IPS DF 6.9 (cell line): ENCODE measurements at regions not wholly inside any gene's neighbourhood (a gene's known extent, or its start where the extent isn't known, plus 50 kb on each side); places are given as distances from the start of the nearest gene placed in this dataset.

ENCODE experiments used
- DNase-seq: peaks from one replicate; pipeline ENCODE4 v3.0.0-alpha.2; 2013; ENCODE audit warnings: low read depth, low spot score
- H3K27ac ChIP-seq: one replicate; pipeline ENCODE4 v1.5.1; 2013; ENCODE audit warnings: low read length, control low read depth
- H3K27me3 ChIP-seq: 2 replicates; pipeline ENCODE4 v1.6.1; 2013; ENCODE audit warnings: mild to moderate bottlenecking, low read length; ENCODE audit not compliant: control insufficient read depth, insufficient read depth
- H3K36me3 ChIP-seq: 2 replicates; pipeline ENCODE4 v1.6.1; 2013; ENCODE audit warnings: low read length; ENCODE audit not compliant: control insufficient read depth, insufficient read depth
- H3K4me1 ChIP-seq: 2 replicates; pipeline ENCODE4 v1.6.1; 2013; ENCODE audit warnings: low read length; ENCODE audit not compliant: control insufficient read depth, insufficient read depth
- H3K4me3 ChIP-seq: 2 replicates; pipeline ENCODE4 v1.5.1; 2013; ENCODE audit warnings: mild to moderate bottlenecking, low read length
- H3K9me3 ChIP-seq: 2 replicates; pipeline ENCODE4 v1.6.1; 2013; ENCODE audit warnings: low read length, inconsistent platforms; ENCODE audit not compliant: control insufficient read depth, insufficient read depth
- WGBS: extraction: QIAGEN DNeasy Blood & Tissue Kit; methylation state at CpG from one replicate; pipeline ENCODE4 v1.1.7; 2013; ENCODE audit warnings: mixed read lengths, missing lambda C conversion rate; ENCODE audit not compliant: insufficient read length, insufficient coverage; 5-methylcytosine and 5-hydroxymethylcytosine counted together

- no peak for DNase-seq
These were observed 63.8 kb downstream of the RTP5 start for GRCh38 chr2:241933179-241933911.

GRCh38 chr2:241935314-241935713 is 65.8 kb downstream of the RTP5 start:
- no peak for DNase-seq
- Histone ChIP-seq H3K4me3 (no peak overlapping the region), H3K36me3 (no peaks in the 10 kb centered on the region; the same call in 1 of the 2 replicates), H3K9me3 (no peaks in the 10 kb centered on the region), H3K27ac (no peak overlapping the region), H3K27me3 (no peaks in the 10 kb centered on the region), H3K4me1 (no peaks in the 10 kb centered on the region)
- WGBS = no CpG with 5 or more reads among the region's 1 CpG

More at GRCh38 chr2:241933179-241933911, 63.8 kb downstream of the RTP5 start:
- H3K4me1 ChIP-seq = no peaks in the 10 kb centered on the region
- no peaks in the 10 kb centered on the region for H3K27me3 ChIP-seq
- no CpG with 5 or more reads among the region's 11 CpGs for WGBS
- no peaks in the 10 kb centered on the region for H3K9me3 ChIP-seq
- H3K36me3 ChIP-seq = no peaks in the 10 kb centered on the region; the same call in 1 of the 2 replicates
- no peak overlapping the region for H3K4me3 ChIP-seq
- H3K27ac ChIP-seq = no peak overlapping the region

GRCh38 chr2:241935774-241936173 is 66.2 kb downstream of the RTP5 start:
- Histone ChIP-seq H3K9me3 (no peaks in the 10 kb centered on the region), H3K27me3 (no peaks in the 10 kb centered on the region), H3K36me3 (no peaks in the 10 kb centered on the region; the same call in 1 of the 2 replicates), H3K4me3 (no peak overlapping the region), H3K27ac (no peak overlapping the region), H3K4me1 (no peaks in the 10 kb centered on the region)
- no peak for DNase-seq
- WGBS = no CpG with 5 or more reads among the region's 6 CpGs

GRCh38 chr2:241936457-241937133 is 67.1 kb downstream of the RTP5 start:
- no peak overlapping the region for H3K4me3 ChIP-seq
- no peaks in the 10 kb centered on the region for H3K9me3 ChIP-seq
- no CpG with 5 or more reads among the region's 55 CpGs for WGBS
- H3K4me1 ChIP-seq = no peaks in the 10 kb centered on the region
- no peak for DNase-seq
- no peak overlapping the region for H3K27ac ChIP-seq
- no peaks in the 10 kb centered on the region for H3K27me3 ChIP-seq
- H3K36me3 ChIP-seq = no peaks in the 10 kb centered on the region; the same call in 1 of the 2 replicates

- H3K9me3 ChIP-seq = no peaks in the 10 kb centered on the region
These were observed 67.8 kb downstream of the RTP5 start for GRCh38 chr2:241937297-241937696.

GRCh38 chr2:241939541-241939940 is 70.0 kb downstream of the RTP5 start:
- Histone ChIP-seq H3K4me3 (no peak overlapping the region), H3K9me3 (no peaks in the 10 kb centered on the region), H3K27ac (no peak overlapping the region), H3K36me3 (no peaks in the 10 kb centered on the region; the same call in 1 of the 2 replicates), H3K4me1 (no peaks in the 10 kb centered on the region), H3K27me3 (no peaks in the 10 kb centered on the region)
- DNase-seq = no peak
- no CpG with 5 or more reads among the region's 7 CpGs for WGBS

More at GRCh38 chr2:241937297-241937696, 67.8 kb downstream of the RTP5 start:
- no peak overlapping the region for H3K27ac ChIP-seq
- no peaks in the 10 kb centered on the region for H3K27me3 ChIP-seq
- DNase-seq = no peak
- no peak overlapping the region for H3K4me3 ChIP-seq
- no peaks in the 10 kb centered on the region for H3K4me1 ChIP-seq
- no peaks in the 10 kb centered on the region; the same call in 1 of the 2 replicates for H3K36me3 ChIP-seq
- WGBS = no CpG with 5 or more reads among the region's 15 CpGs

GRCh38 chr2:241940329-241940728 is 70.8 kb downstream of the RTP5 start:
- H3K27ac ChIP-seq = no peak overlapping the region
- WGBS = no CpG with 5 or more reads among the region's 7 CpGs
- H3K4me1 ChIP-seq = no peaks in the 10 kb centered on the region
- no peak for DNase-seq
- no peaks in the 10 kb centered on the region for H3K9me3 ChIP-seq
- no peak overlapping the region for H3K4me3 ChIP-seq
- no peaks in the 10 kb centered on the region; the same call in 1 of the 2 replicates for H3K36me3 ChIP-seq
- H3K27me3 ChIP-seq = no peaks in the 10 kb centered on the region

- Histone ChIP-seq H3K4me3 (no peak overlapping the region), H3K27ac (no peak overlapping the region), H3K27me3 (no peaks in the 10 kb centered on the region; the same call in 1 of the 2 replicates), H3K36me3 (no peaks in the 10 kb centered on the region; the same call in 1 of the 2 replicates), H3K9me3 (no peaks in the 10 kb centered on the region), H3K4me1 (peaks cover 4% of the 10 kb centered on the region)
- WGBS = no CpG with 5 or more reads among the region's 17 CpGs
- no peak for DNase-seq
These were observed 72.3 kb downstream of the RTP5 start for GRCh38 chr2:241941691-241942301.

- no CpG with 5 or more reads among the region's 19 CpGs for WGBS
- DNase-seq = no peak
- H3K4me1 ChIP-seq = peaks cover 4% of the 10 kb centered on the region
- H3K27ac ChIP-seq = no peak overlapping the region
- no peaks in the 10 kb centered on the region for H3K9me3 ChIP-seq
- H3K4me3 ChIP-seq = no peak overlapping the region
- H3K36me3 ChIP-seq = no peaks in the 10 kb centered on the region
- no peaks in the 10 kb centered on the region; the same call in 1 of the 2 replicates for H3K27me3 ChIP-seq
These were observed 73.1 kb downstream of the RTP5 start for GRCh38 chr2:241942416-241943208.
